Ascending aorta (tissue), 2 donors: ENCODE measurements at regions not wholly inside any gene's neighbourhood (a gene's known extent, or its start where the extent isn't known, plus 50 kb on each side); places are given as distances from the start of the nearest gene placed in this dataset.

ENCODE experiments used
- DNase-seq, 2 donors: peaks; one replicate each; pipeline ENCODE4 v3.0.0-alpha.2; 2019; ENCODE audit warnings: low spot score in 2 of 2
- H3K27ac ChIP-seq, 2 donors: fragments of 200-600 bp; sonication (generic); one replicate each; pipeline ENCODE4 v1.5.1; 2016 to 2017; ENCODE audit warnings: mild to moderate bottlenecking in 1 of 2
- H3K27me3 ChIP-seq: fragments of 200-600 bp; sonication (generic); one replicate; pipeline ENCODE4 v1.5.1; 2017
- H3K36me3 ChIP-seq, 2 donors: fragments of 200-600 bp; sonication (generic); one replicate each; pipeline ENCODE4 v1.5.1; 2016
- H3K4me1 ChIP-seq, 2 donors: fragments of 200-600 bp; sonication (generic); one replicate each; pipeline ENCODE4 v1.5.1; 2016 to 2017; ENCODE audit warnings: mild to moderate bottlenecking in 1 of 2
- H3K4me3 ChIP-seq, 2 donors: fragments of 200-600 bp; sonication (generic); one replicate each; pipeline ENCODE4 v1.5.1; 2016 to 2017; ENCODE audit warnings: mild to moderate bottlenecking in 1 of 2
- H3K9me3 ChIP-seq, 2 donors: fragments of 200-600 bp; sonication (generic); one replicate each; pipeline ENCODE4 v1.5.1; 2016
- intact Hi-C: fragments of 100-400 bp; cut with DNase I; formaldehyde crosslinking; loops from one replicate; pipeline ENCODE4 v1.15.1; 2023
- TF ChIP-seq, protein P1 (sequence below), 3 experiments: fragments of 200-600 bp in 2 of 3; fragments of 450-650 bp in 1 of 3; sonication (generic) in 2 of 3; IDR thresholded peaks; one replicate each; pipeline ENCODE4 v1.5.1; 2016 to 2019; ENCODE audit warnings: antibody characterized with exemption in 3 of 3, mild to moderate bottlenecking in 1 of 3, moderate library complexity in 1 of 3

DNA sequence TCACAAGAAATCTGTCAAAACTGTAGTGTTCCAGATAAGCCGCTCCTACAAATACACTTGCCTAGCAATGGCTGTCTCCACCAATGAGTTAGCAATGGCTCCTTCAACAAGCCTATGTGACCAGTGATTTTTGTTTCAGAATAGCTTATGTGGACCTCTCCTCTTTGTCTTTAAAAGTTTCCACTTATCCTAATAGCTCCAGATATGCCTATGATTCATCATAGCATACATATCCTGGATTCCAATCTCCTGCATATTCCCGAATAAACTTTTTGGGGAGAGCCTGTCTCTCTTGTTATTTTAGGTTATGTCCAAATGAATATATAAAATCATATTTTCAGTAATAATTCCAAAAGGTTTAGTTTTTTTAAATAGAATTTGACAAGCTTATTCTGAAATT is 510.6 kb downstream of the ARL4A start:
- no peaks in the 10 kb centered on the region for H3K9me3 ChIP-seq
- no peaks in the 10 kb centered on the region for H3K4me1 ChIP-seq
- DNase-seq, result no peak
- H3K27ac ChIP-seq, result no peak overlapping the region
- intact Hi-C loops, result no loop called here
- H3K4me3 ChIP-seq, result no peak overlapping the region
- TF ChIP-seq, protein P1, sequence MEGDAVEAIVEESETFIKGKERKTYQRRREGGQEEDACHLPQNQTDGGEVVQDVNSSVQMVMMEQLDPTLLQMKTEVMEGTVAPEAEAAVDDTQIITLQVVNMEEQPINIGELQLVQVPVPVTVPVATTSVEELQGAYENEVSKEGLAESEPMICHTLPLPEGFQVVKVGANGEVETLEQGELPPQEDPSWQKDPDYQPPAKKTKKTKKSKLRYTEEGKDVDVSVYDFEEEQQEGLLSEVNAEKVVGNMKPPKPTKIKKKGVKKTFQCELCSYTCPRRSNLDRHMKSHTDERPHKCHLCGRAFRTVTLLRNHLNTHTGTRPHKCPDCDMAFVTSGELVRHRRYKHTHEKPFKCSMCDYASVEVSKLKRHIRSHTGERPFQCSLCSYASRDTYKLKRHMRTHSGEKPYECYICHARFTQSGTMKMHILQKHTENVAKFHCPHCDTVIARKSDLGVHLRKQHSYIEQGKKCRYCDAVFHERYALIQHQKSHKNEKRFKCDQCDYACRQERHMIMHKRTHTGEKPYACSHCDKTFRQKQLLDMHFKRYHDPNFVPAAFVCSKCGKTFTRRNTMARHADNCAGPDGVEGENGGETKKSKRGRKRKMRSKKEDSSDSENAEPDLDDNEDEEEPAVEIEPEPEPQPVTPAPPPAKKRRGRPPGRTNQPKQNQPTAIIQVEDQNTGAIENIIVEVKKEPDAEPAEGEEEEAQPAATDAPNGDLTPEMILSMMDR (IDR thresholded peaks at IDR 0.05), result no peak
- H3K36me3 ChIP-seq, result no peaks in the 10 kb centered on the region
- H3K27me3 ChIP-seq, result no peaks in the 10 kb centered on the region

DNA sequence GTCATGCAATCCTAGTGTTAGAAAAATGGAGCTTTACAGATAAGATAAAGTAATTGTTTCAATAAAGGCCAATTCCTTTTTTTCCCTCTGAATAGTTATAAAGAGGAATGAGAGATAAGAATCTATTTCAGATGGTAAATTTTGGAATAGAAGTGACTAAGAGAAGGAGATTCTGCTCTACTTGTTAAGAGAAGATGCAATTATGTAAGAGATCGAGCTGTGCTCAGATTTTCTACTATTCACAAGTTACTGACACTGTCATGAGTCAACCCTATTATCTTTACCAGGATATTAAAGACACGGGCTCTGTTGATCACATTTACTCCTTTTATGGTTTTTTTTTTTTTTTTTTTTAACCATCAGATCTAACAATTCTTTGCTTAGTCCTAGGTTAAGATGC is 511.3 kb downstream of the ARL4A start:
- Histone ChIP-seq H3K27me3 (no peaks in the 10 kb centered on the region), H3K9me3 (no peaks in the 10 kb centered on the region), H3K4me1 (no peaks in the 10 kb centered on the region), H3K27ac (no peak overlapping the region), H3K4me3 (no peak overlapping the region), H3K36me3 (no peaks in the 10 kb centered on the region)
- intact Hi-C loops, result no loop called here
- DNase-seq, result no peak
- TF ChIP-seq, protein P1 (IDR thresholded peaks at IDR 0.05), result no peak

DNA sequence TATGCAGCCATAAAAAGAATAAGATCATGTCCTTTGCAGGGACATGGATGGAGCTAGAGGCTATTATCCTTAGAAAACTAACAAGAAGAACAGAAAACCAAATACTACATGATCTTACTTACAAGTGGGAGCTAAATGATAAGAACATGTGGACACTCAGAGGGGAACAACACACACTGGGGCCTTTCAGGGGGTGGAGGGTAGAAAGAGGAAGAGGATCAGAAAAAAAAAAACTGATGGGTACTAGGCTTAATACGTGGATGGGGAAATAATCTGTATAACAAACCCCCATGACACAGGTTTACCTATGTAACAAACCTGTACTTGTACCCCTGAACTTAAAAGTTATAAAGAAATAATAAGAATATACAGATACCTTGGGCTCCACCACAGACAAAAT is 514.2 kb downstream of the ARL4A start:
- Histone ChIP-seq H3K9me3 (no peaks in the 10 kb centered on the region), H3K36me3 (no peaks in the 10 kb centered on the region), H3K4me1 (no peaks in the 10 kb centered on the region), H3K27me3 (no peaks in the 10 kb centered on the region), H3K4me3 (no peak overlapping the region), H3K27ac (no peak overlapping the region)
- intact Hi-C loops, result no loop called here
- DNase-seq, result no peak
- TF ChIP-seq, protein P1 (IDR thresholded peaks at IDR 0.05), result no peak

DNA sequence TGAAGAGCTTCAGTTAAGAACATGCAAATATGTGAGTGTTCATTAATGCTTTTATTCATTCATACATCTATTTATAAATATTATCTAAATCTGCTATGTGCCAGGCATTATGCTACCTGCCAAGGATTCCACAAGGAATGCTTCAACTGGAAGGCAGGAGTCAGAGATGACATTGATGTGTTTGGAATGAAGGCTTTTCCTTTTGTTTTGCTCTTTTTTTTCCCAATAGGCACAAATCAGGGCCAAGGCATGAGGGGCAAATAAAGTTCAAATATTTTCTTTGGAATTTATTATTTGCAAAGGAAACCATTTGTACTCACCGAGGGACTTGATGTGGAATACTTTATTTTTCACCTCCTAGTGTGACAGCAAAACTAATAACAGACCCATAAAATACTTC is 530.3 kb downstream of the ARL4A start:
- TF ChIP-seq, protein P1 (IDR thresholded peaks at IDR 0.05), result no peak
- Histone ChIP-seq H3K27ac (no peak overlapping the region), H3K4me3 (no peak overlapping the region), H3K9me3 (no peaks in the 10 kb centered on the region), H3K36me3 (no peaks in the 10 kb centered on the region), H3K27me3 (no peaks in the 10 kb centered on the region), H3K4me1 (no peaks in the 10 kb centered on the region)
- no peak for DNase-seq
- intact Hi-C loops, result no loop called here

- no peaks in the 10 kb centered on the region for H3K9me3 ChIP-seq
- no peaks in the 10 kb centered on the region for H3K36me3 ChIP-seq
- no peaks in the 10 kb centered on the region for H3K4me1 ChIP-seq
- intact Hi-C loops, result no loop called here
- no peak overlapping the region for H3K4me3 ChIP-seq
- DNase-seq, result no peak
- no peaks in the 10 kb centered on the region for H3K27me3 ChIP-seq
- TF ChIP-seq, protein P1 (IDR thresholded peaks at IDR 0.05), result no peak
- no peak overlapping the region for H3K27ac ChIP-seq
These were observed 537.6 kb downstream of the ARL4A start for GRCh38 chr7:13225068-13225467.

DNA sequence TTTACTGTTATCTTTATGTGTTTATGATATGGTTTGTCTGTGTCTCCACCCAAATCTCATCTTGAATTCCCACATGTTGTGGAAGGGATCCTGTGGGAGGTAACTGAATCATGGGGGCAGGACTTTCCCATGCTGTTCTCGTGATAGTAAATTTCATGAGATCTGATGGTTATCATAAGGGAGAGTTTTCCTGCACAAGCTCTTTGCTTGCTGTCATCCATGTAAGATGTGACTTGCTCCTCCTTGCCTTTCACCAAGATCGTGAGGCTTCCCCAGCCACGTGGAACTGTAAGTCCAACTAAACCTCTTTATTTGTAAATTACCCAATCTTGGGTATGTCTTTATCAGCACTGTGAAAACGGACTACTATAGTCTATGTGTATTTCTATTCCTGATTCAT is 539.0 kb downstream of the ARL4A start:
- Histone ChIP-seq H3K27me3 (no peaks in the 10 kb centered on the region), H3K4me1 (no peaks in the 10 kb centered on the region), H3K36me3 (no peaks in the 10 kb centered on the region), H3K27ac (no peak overlapping the region), H3K9me3 (no peaks in the 10 kb centered on the region), H3K4me3 (no peak overlapping the region)
- TF ChIP-seq, protein P1 (IDR thresholded peaks at IDR 0.05), result no peak
- intact Hi-C loops, result no loop called here
- no peak for DNase-seq
